ENCODE measurements at regions not wholly inside any gene's neighbourhood (a gene's known extent, or its start where the extent isn't known, plus 50 kb on each side); places are given as distances from the start of the nearest gene placed in this dataset.

DNA sequence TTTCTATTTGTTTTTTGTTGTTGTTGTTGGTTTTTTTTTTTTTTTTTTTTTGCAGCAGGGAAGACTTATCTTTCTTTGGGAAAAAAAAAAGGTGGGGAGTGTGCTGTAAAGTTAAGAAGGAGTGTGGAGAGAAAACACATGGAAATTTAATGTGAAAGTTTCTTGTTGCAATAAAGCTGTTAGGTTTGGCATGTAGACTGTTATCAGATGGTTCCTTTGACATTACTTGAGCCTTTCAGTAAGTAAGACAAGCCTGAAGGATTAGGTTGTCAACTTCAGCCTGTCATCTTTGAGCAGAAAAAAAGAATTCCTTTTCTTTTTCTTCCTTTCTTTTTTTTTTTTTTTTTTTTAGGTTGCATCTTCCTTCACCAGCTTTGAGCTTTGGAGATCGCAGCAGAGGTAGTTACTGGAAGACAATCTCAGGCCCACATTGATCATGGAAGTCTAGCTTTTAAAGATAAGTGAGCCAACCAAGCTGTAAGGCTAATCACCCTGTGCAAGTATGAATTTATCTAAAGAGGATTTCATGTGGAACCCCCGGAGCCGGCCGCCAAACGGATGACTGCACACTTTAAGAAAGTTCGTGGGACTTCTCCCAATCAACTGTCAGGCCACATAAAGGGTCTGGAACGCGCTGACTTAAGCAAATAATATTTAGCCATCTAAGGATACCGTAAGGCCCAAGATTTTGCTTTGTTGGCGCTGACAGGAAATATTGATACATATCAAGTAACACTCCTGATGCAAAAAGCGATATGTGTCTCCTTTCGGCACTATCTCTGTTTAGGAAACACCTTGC, 1040.1 kb upstream of the NR2F2 start:
- no peak for DNase-seq (ENCODE audit: low spot score)

GRCh38 chr15:95291898-95292472, 1038.5 kb upstream of the NR2F2 start:
- DNase-seq (ENCODE audit: low spot score): peak; percentile 66

DNA sequence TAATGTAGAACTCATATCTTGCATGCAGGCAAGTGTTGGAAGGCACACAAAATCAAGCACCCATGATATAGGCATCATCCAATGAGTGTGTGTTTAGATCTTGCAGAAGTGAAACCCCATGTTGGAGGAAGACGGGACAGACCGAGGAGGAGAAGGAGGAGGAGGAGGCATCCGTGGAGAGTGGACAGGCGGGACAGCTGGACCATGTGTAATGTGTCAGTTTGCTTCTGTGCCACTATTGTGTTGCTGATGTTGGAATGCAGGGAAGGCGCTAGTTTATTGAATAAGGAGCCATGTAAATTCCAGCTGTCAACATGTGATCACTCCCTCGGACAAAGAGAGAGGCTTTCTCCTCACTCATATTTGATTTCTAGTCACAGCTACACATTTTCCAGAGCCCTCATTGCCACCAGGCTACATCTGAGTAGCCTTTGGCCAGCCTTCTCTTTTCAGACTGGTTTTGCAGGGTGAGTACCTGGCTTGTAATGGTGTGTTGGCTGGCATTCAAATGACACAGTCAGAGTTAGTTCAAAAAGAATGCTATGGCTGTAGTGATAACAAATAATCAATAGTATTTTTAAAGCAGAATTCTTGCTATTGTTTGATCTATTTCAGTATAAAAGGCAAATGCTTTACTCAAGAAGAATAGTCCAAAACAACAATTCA, 1037.6 kb upstream of the NR2F2 start:
- DNase-seq (ENCODE audit: low spot score): no peak

- no peak for DNase-seq (ENCODE audit: low spot score)
These were observed 1037.0 kb upstream of the NR2F2 start for GRCh38 chr15:95293456-95294031.

DNA sequence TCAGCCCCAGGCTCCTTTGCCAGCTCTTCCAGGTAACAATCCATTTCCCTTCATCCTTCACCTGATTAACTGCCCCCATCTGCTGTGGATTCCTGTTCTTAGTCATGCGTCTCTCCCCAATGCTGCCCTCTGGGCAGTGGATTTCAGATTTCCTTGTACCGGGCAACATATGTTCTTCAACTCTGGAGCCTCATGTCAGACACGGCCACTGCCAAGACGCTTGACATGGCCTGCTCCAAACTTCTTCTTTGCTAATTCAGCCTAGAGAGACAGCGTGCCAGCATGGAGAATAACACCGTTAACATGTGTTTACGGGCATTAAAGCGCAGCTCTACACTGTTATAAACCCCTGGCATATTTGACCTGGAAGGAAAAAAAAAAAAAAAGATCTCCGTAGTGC, 1035.1 kb upstream of the NR2F2 start:
- DNase-seq (ENCODE audit: low spot score): no peak

DNA sequence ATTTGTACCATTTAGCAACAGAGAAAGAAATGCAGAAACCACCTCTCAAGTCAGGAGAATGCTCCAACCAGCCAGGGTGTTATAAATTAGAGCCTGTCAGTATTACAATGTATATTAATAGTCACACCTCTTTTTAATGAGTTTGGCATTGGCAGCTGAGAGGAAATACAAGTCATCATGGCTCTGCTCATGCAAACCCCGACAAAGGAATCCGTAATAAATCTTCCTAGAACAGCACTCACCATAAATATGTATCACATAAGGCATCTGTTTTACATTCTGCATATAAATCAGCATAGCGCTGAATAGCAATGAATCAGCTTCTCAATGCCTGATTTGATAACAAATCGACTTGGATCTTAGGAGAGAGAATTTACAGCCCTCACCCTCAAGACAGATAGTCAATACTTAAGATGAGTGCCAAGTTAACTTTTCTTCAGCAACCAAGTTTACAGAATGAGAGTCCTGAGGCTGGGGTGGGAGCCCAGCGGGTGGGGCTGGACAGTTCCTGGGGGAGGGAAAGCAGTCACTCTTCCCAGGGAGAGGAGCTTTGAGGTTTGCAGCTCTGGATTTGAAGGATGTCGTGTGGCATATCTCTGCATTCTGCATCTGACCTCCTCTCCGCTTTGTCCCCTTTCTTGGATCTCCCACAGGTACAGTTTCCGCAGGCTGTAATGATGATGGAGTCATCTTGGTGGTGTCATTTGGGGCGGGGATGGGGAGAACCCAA, 1034.4 kb upstream of the NR2F2 start:
- DNase-seq (ENCODE audit: low spot score): no peak

- DNase-seq (ENCODE audit: low spot score): no peak
These were observed 1033.9 kb upstream of the NR2F2 start for GRCh38 chr15:95296643-95297042.

- no peak for DNase-seq (ENCODE audit: low spot score)
These were observed 1031.8 kb upstream of the NR2F2 start for GRCh38 chr15:95298729-95299128.

GRCh38 chr15:95300958-95301357, 1029.5 kb upstream of the NR2F2 start:
- DNase-seq (ENCODE audit: low spot score): no peak

- DNase-seq (ENCODE audit: low spot score): no peak
These were observed 1028.3 kb upstream of the NR2F2 start for GRCh38 chr15:95302206-95302605.

DNA sequence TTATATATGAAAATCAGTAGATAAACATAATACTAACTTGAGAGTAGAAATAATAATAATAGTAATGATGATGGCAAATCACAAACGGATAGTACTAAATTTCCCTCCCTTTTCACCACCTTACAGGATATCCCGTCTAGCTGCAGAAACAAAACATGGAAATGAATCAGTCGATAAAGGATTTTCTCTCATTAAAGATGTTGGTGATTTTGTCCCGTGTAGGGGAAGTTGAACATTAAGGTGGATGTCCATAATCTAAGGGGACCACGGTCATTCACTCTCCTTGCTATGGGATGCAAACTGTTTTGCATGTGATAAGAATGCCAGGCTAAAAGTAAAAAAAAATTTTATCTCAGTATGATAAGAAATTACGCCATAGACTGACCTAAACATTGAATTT, 1027.7 kb upstream of the NR2F2 start:
- no peak for DNase-seq (ENCODE audit: low spot score)

DNA sequence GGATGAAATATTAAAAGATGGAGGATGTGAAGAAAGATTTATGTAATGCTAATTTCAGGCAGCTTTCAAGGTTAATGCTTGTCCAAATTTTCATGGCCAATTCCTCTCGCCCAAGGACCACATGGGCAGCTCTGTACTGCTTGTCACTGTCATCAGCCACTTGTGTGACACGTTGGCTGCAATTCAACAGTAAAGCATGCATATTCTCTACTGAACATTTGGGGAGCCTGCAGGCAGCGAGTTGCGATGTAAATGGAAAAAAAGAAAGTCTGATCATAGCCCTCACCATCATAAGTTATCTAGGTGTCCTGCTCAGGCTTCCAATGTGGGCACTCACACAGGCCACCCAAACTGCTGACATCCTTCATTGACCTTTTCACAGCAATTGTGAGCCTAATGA, 1026.8 kb upstream of the NR2F2 start:
- no peak for DNase-seq (ENCODE audit: low spot score)

DNA sequence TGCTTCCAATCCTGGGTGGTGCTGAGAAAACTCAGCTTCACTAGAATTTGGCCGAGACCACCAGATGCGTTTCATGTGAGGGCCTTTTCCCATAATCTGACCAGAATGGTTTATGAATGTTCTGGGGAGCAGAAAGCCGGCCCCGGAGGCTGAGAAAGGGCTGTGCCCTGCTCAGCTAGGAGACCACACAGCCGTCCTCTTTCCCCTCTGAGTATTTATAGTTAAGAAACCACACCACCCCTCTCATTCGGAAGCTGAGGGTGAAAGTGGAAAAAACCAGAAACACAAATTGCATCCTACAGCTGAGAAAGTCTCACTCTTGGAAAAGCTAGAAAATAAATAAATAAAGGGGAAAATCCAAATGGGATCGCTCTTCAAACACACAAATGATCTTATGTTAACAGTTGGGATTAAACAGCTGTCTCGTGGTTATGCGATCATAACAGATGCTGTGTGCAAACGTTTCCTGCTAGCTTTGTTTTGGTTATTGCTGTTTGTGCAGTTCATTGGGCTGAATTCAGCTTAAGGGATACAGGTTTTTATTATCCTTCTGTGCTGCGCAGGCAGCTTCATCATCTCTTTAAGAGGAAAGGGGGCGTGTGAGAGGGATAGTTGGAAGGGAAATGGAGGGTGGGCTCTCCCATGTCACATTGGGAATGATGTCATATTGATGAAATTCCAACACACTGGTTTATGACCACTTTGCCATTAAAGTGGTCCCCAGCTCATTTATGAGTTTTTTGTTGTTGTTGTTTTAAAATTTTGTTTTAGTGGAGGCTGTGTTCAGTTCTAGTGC, 1026.2 kb upstream of the NR2F2 start:
- DNase-seq (ENCODE audit: low spot score): no peak

- no peak for DNase-seq (ENCODE audit: low spot score)
These were observed 1025.5 kb upstream of the NR2F2 start for GRCh38 chr15:95304947-95305400.

- DNase-seq (ENCODE audit: low spot score): no peak
These were observed 1023.4 kb upstream of the NR2F2 start for GRCh38 chr15:95307115-95307514.

DNA sequence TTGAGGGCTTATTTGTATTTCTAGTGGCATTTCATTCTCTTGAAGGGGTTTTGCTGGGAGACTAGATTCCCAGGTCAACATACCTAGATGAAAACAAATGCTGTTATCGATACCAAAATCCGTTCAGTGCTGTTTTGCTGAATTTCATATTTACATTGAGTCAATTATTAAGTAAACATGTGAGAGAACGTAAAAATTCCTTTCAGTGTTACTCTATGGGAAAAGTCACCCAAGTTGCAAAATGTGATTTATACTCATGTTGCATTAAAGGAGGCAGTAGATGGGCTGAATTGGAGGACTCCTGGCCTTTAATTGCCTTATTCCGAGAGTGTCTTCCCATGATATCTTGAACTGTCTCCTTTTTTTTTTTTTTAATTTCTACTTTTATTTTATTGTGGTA, 1011.3 kb upstream of the NR2F2 start:
- no peak for DNase-seq (ENCODE audit: low spot score)

DNA sequence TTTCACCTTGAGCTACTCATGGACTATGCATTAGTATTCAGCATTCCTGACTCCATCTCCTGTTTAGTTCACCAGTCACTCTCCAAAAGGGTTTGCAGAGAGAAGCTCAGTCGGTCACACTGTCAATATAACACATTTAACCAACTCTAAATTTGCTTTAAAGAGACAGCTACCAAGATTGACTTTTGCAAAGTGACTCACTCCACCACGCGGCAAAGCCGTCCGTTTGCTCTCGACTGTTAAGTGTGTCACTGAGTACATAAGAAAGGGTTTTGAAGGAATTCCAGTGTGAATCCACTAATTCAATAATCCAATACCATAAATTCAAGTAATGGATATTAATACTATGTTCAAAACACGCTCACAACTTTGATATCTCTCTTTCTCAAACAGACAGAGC, 1006.7 kb upstream of the NR2F2 start:
- no peak for DNase-seq (ENCODE audit: low spot score)

GRCh38 chr15:95324656-95325055, 1005.8 kb upstream of the NR2F2 start:
- DNase-seq (ENCODE audit: low spot score): no peak

GRCh38 chr15:95325763-95326404, 1004.6 kb upstream of the NR2F2 start:
- no peak for DNase-seq (ENCODE audit: low spot score)

- peak; percentile 78 for DNase-seq (ENCODE audit: low spot score)
These were observed 1003.9 kb upstream of the NR2F2 start for GRCh38 chr15:95326431-95327182.
